NCI-H1048 (cell line): ENCODE measurements at regions not wholly inside any gene's neighbourhood (a gene's known extent, or its start where the extent isn't known, plus 50 kb on each side); places are given as distances from the start of the nearest gene placed in this dataset.

Source experiments
- DNase-seq: peaks from one replicate; lab custom pipeline; 2025; lab: John Stamatoyannopoulos, UW

- no peak for DNase-seq
These were observed 606.5 kb upstream of the ADGRL4 start for GRCh38 chr1:79613046-79613445.

GRCh38 chr1:79604490-79605198 is 598.1 kb upstream of the ADGRL4 start:
- no peak for DNase-seq

GRCh38 chr1:79603843-79604242 is 597.3 kb upstream of the ADGRL4 start:
- no peak for DNase-seq

GRCh38 chr1:79599257-79599656 is 592.7 kb upstream of the ADGRL4 start:
- no peak for DNase-seq

DNA sequence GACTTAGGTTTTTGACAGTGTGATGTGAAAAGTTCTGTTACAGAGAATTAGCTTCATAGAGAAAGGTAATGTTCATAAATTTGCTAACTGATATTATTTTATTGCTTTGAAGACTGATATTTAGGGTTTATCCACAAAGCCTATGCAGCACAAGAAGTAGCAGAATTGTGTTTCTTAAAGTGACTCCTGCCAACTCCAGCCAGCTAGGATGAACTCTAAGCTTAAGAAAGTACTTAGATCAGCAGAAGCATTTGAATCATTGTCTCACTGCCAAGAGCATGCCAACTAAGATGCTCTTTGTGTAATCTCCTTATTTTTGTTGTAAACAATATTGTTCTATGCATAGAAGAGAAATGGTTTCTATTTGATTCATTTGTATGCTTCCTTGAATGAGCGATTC is 589.4 kb upstream of the ADGRL4 start:
- no peak for DNase-seq

- no peak for DNase-seq
These were observed 587.7 kb upstream of the ADGRL4 start for GRCh38 chr1:79594121-79594698.

DNA sequence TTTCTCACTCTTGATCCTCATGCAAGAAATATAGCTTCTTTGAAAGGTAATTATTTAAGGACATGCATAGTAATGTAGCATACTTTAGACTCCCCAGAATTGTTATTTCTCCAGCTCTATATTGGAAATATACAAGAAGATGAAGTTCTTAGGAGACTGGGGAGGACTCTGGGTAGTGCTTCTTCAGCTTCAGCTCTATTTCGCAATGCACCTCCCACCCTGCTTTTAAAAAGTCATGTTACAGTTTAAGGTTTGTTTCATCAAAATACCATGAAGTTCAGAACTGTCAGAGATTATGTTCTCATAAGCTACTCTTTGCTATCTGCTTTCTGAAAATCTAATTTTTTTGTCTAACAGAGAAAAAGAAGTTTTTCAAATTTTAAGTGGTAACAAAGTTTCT is 586.2 kb upstream of the ADGRL4 start:
- no peak for DNase-seq

GRCh38 chr1:79588719-79589118 is 582.2 kb upstream of the ADGRL4 start:
- no peak for DNase-seq

- no peak for DNase-seq
These were observed 580.7 kb upstream of the ADGRL4 start for GRCh38 chr1:79587229-79587628.

- no peak for DNase-seq
These were observed 579.3 kb upstream of the ADGRL4 start for GRCh38 chr1:79585801-79586200.

DNA sequence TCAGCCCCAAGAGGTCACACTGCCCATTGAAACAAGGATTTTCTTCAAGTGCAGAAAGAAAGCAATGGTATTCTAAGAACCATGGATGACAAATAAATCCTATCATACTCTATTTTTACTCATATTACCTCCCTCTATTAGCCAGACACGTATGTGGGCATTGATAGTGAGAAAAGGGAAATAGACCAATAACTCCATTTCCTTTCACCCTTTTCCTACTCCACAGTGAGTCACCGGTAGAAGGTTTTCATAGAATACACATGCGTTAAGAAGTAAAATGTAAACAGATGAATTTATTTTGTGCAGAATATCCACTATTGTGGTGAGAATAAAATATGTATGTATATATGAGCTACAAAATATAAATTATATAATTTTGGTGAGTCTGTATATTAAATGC is 568.9 kb upstream of the ADGRL4 start:
- no peak for DNase-seq

- no peak for DNase-seq
These were observed 561.9 kb upstream of the ADGRL4 start for GRCh38 chr1:79568411-79568810.

DNA sequence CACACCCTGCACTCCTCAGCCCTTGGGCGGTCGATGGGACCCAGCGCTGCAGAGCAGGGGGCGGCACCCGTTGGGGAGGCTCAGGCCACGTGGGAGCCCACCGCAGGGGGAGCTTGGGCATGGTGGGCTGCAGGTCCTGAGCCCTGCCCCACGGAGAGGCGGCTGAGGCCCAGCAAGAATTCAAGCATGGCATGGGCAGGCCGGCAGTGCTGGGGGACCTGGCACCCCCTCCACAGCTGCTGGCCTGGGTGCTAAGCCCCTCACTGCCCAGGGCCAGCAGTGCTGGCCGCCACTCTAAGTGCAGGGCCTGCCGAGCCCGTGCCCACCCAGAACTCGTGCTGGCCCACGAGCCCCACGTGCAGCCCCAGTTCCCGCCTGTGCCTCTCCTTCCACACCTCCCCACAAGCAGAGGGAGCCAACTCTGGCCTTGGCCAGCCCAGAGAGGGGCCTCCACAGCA is 555.0 kb upstream of the ADGRL4 start:
- DNase-seq = no peak

- no peak for DNase-seq
These were observed 549.7 kb upstream of the ADGRL4 start for GRCh38 chr1:79556189-79556588.

DNA sequence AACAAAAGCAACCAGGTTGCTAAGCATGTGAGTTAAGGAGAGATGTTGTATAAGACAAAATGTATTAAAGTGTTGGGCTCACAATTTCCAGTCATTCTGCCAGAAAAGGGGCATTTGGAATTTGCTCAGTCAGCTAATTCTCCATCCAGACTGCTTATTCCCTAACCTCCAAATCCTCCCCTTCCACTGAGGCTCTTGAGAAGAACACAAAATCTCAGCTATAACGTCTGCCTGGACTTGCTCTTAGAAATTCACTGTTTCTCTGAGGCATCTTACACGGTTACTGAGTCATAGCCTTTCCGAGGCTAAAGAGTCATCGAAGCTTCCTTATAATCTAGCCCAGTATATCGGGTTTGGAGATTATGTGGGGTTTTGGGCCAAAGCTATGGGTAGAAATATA is 548.2 kb upstream of the ADGRL4 start:
- DNase-seq = no peak

GRCh38 chr1:79551321-79551720 is 544.8 kb upstream of the ADGRL4 start:
- no peak for DNase-seq

- no peak for DNase-seq
These were observed 543.9 kb upstream of the ADGRL4 start for GRCh38 chr1:79550402-79550801.

DNA sequence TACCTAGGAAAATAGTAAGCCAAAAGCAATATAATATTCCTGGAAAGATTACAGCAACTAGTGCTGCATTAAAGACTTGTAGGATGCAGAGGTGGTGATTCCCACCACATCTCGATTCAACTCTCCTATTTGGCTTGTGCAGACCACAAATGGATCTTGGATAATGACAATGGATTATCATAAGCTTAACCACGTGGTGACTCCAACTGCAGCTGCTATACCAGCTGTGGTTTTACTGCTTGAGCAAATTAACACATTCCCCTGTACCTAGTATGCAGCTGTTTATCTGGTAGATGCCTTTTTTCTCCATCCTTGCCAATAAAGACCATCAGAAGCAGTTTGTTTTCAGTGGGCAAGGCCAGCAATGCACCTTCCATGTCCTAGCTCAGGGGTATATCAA is 542.7 kb upstream of the ADGRL4 start:
- no peak for DNase-seq

GRCh38 chr1:79547514-79547913 is 541.0 kb upstream of the ADGRL4 start:
- no peak for DNase-seq

GRCh38 chr1:79543394-79543793 is 536.9 kb upstream of the ADGRL4 start:
- no peak for DNase-seq

DNA sequence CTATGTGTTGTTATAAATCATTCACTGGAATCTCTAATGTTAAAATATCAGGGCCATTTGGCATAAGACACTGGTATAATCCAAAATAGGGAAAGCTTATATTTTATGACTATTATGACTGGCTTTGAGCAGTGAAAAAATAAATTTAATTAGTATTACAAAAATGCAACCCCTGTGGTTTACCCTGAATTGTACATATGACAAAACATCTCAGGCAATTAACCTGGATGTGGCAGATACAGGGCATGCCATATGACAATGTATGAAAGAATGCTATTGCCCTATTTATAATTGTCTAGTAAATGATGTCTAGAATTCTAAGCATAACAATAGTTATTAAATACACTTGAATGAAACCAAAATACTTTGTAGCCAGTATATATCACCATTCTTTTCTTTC is 532.5 kb upstream of the ADGRL4 start:
- no peak for DNase-seq

GRCh38 chr1:79532555-79532954 is 526.0 kb upstream of the ADGRL4 start:
- DNase-seq = no peak

GRCh38 chr1:79531790-79532189 is 525.3 kb upstream of the ADGRL4 start:
- no peak for DNase-seq

- DNase-seq = no peak
These were observed 523.9 kb upstream of the ADGRL4 start for GRCh38 chr1:79530476-79530875.
